Heart left ventricle (tissue), 13 donors: ENCODE measurements at regions not wholly inside any gene's neighbourhood (a gene's known extent, or its start where the extent isn't known, plus 50 kb on each side); places are given as distances from the start of the nearest gene placed in this dataset.

Experiments used
- POLR2A ChIP-seq, 2 donors: fragments of 450-650 bp; IDR thresholded peaks; one replicate each; pipeline ENCODE4 v1.6.1; 2017; ENCODE audit warnings: antibody characterized with exemption in 2 of 2, mild to moderate bottlenecking in 2 of 2, moderate library complexity in 2 of 2
- TF ChIP-seq, protein P1 (sequence below), 12 donors: fragments of 200-600 bp; sonication (generic) in 4 of 12; IDR thresholded peaks; one replicate each; pipeline versions ENCODE4 v1.5.0 to v1.8.0; 2018 to 2022; ENCODE audit warnings: antibody characterized with exemption in 12 of 12, mild to moderate bottlenecking in 5 of 12
- donor health status: ischemic (EF 13 %, LVEDD 7.1; RV severe dilation, severe dysfunction).
- donor health status: DM: no; HTN: yes; CAD: no.
- donor health status: DM: no; HTN: no; CAD: no.
- donor health status: ischemic (EF 25% LVEDD 6.9; RV normal size, moderate dysfunction).
- donor health status: ischemic (EF 25% LVEDD 5.7; RV mildly dilated, moderate dysfunction).
- donor health status: ischemic (EF 35%, LVEDD 5.7; RV mildly dilated, moderate dysfunction).
- donor health status: nonischemic (EF 11% LVEDD 7.7; RV severe dilation, severe dysfunction).
- donor health status: DM: yes; HTN: yes; CAD: no.
- donor health status: PGD.
- donor health status: ischemic (EF 29% LVEDD 5.4; RV normal size, mild dysfunction).
- donor health status: nonischemic (EF 23%, LVEDD 6.1; RV moderate dilation, normal function).

DNA sequence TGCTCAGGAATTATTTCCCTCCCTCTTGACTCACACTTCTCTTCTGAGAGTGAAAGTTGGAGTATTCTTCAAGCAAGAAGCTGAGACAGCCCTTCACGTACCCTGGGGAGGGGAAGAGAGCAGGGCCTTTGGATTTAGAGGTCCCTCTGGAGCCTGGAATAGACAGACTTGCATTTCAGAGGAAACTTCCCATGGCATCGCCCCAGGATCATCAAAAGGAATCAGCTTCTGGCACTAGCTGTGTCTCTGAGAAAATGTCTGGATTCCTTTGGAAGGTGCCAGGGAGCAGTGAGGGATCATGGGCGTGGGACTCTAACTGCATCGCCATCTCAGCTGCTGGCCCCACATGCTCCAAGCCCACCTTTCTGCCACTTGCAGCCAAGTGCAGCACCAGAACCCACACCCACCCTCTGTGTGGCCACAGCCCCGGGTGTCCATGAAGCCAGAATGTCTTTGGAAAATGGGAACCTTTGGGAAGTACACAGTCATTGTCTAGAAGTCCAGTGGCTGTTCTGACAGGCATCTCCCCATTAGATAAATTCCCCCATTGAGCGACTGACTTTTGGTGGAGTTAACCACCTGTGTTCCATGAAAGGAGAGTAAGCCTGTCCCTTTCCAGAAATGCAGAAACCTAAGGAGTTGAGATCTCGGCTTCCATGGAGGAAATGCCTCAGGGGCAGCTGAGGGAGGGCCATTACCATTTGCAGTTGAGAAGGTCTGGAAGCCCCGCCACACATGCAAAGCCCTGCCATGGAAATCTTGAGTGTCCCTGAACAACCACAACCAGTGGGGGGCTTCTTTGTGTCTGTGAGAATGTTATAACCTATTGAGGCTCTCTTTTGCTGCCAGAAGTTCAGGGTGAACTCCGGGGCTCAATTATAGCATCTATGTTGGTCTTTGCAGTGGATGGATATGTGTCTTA, 57.8 kb upstream of the GDF10 start:
- TF ChIP-seq, protein P1, sequence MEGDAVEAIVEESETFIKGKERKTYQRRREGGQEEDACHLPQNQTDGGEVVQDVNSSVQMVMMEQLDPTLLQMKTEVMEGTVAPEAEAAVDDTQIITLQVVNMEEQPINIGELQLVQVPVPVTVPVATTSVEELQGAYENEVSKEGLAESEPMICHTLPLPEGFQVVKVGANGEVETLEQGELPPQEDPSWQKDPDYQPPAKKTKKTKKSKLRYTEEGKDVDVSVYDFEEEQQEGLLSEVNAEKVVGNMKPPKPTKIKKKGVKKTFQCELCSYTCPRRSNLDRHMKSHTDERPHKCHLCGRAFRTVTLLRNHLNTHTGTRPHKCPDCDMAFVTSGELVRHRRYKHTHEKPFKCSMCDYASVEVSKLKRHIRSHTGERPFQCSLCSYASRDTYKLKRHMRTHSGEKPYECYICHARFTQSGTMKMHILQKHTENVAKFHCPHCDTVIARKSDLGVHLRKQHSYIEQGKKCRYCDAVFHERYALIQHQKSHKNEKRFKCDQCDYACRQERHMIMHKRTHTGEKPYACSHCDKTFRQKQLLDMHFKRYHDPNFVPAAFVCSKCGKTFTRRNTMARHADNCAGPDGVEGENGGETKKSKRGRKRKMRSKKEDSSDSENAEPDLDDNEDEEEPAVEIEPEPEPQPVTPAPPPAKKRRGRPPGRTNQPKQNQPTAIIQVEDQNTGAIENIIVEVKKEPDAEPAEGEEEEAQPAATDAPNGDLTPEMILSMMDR (IDR thresholded peaks at IDR 0.05), result no peak
- no peak for TF ChIP-seq POLR2A (IDR thresholded peaks at IDR 0.05)
